GM21423 (cell line): ENCODE measurements at regions not wholly inside any gene's neighbourhood (a gene's known extent, or its start where the extent isn't known, plus 50 kb on each side); places are given as distances from the start of the nearest gene placed in this dataset.
A peak's percentile ranks its signal among the peaks of the same experiment; 100 is the strongest.

Experiments used
- ATAC-seq: cut with Tn5 transposase; IDR thresholded peaks from one replicate; pipeline ENCODE4 v1.9.1; 2021; ENCODE audit warnings: mild to moderate bottlenecking, moderate library complexity; ENCODE audit not compliant: unreplicated experiment

- ATAC-seq = no peak
Measured at GRCh38 chr6:148225871-148226270, 116.8 kb upstream of the SASH1 start.

- no peak for ATAC-seq
Measured at GRCh38 chr6:148226284-148226683, 116.4 kb upstream of the SASH1 start.

GRCh38 chr6:148231572-148231971 is 111.1 kb upstream of the SASH1 start:
- ATAC-seq = no peak

GRCh38 chr6:148235446-148235845 is 107.2 kb upstream of the SASH1 start:
- no peak for ATAC-seq

- no peak for ATAC-seq
Measured at GRCh38 chr6:148238713-148239112, 103.9 kb upstream of the SASH1 start.

- no peak for ATAC-seq
Measured at GRCh38 chr6:148239215-148239614, 103.4 kb upstream of the SASH1 start.

- ATAC-seq = no peak
Measured at GRCh38 chr6:148239801-148240460, 102.7 kb upstream of the SASH1 start.

GRCh38 chr6:148240461-148240840 is 102.2 kb upstream of the SASH1 start:
- ATAC-seq = no peak

- ATAC-seq = no peak
Measured at GRCh38 chr6:148240861-148241477, 101.7 kb upstream of the SASH1 start.

- ATAC-seq = no peak
Measured at GRCh38 chr6:148242180-148242579, 100.5 kb upstream of the SASH1 start.

- no peak for ATAC-seq
Measured at GRCh38 chr6:148244217-148244935, 98.3 kb upstream of the SASH1 start.

- ATAC-seq = no peak
Measured at GRCh38 chr6:148247386-148248063, 95.1 kb upstream of the SASH1 start.

- ATAC-seq = no peak
Measured at GRCh38 chr6:148249160-148249559, 93.5 kb upstream of the SASH1 start.

GRCh38 chr6:148249679-148250375 is 92.8 kb upstream of the SASH1 start:
- ATAC-seq = no peak

GRCh38 chr6:148250975-148251685 is 91.5 kb upstream of the SASH1 start:
- peak; percentile 58 for ATAC-seq

GRCh38 chr6:148251891-148252290 is 90.7 kb upstream of the SASH1 start:
- ATAC-seq = no peak

- no peak for ATAC-seq
Measured at GRCh38 chr6:148257810-148258209, 84.8 kb upstream of the SASH1 start.

GRCh38 chr6:148258868-148259267 is 83.8 kb upstream of the SASH1 start:
- ATAC-seq = no peak

GRCh38 chr6:148261470-148261869 is 81.2 kb upstream of the SASH1 start:
- ATAC-seq = no peak

- no peak for ATAC-seq
Measured at GRCh38 chr6:148263010-148263409, 79.6 kb upstream of the SASH1 start.
